HG02981 (cell line): ENCODE measurements at regions not wholly inside any gene's neighbourhood (a gene's known extent, or its start where the extent isn't known, plus 50 kb on each side); places are given as distances from the start of the nearest gene placed in this dataset.

Experiments used
- ATAC-seq: cut with Tn5 transposase; IDR thresholded peaks from one replicate; pipeline ENCODE4 v1.9.1; 2021; ENCODE audit warnings: mild to moderate bottlenecking, moderate library complexity; ENCODE audit not compliant: unreplicated experiment

DNA sequence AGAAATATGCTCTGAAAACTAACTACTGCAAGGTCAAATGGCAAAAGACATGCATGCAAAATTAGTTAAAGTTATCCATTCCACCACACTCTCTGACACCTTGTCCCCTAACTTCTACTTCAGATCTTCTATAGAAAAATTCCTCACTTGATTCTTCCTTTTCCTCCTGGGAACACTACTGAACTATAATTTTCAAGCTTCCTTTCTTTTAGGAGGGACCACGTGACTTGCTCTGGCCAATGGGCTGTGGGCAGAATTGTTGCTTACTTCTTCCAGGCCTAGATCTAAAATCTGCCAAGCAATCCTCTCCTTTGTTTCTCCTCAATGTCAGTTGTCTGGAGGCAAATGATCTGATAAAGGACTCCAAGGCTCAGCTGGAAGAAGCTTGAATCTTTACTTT, 441.0 kb downstream of the CDK5RAP2 start:
- no peak for ATAC-seq

DNA sequence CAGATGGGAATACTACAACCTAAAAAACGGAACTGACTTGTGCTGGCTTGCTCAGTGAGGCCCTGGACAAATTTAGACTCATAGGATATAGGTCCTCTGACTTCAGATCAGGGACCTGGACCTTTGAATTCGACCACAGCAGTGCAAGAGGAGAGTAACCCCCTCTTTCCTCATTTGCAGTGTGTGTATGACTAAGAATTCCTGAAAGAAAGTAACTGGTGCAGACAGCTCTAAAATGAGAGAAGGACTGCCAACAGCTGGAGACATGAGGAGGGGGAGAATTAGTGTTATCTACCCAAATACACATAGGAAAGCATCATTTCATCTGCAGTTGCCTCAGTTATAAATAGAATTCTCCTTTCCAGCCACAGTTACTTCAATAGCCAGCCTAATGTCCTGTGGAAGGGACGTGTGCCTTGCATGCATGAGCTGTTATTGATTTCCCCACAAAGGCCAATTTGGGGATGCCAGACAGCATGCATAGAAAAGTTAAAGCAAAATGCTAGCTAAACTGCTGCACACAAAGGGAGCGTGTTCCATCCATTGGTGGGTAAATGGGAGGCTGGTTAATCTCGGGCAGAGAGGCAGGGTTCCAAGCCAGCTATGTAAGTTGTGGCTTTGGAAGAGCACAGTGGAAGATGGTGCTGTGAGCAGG, 442.7 kb downstream of the CDK5RAP2 start:
- no peak for ATAC-seq

DNA sequence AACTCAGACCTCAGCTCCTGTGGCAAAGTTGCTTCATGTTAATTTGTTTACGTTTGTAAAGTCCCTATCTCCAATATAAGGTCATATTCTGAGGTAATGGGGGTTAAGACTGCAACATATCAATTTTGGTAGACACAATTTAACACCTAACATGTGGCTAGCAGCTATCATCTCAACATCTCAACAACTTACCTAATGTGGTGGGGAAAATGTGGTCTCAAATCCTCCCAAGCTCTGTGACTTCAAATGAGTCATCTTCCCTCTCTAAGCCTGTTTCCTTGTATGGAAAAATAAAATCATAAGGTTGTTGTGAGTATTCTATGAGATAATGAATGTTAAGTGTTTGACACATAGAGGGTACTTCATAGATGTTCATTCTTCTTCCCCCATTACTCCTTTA, 443.3 kb downstream of the CDK5RAP2 start:
- ATAC-seq: no peak

DNA sequence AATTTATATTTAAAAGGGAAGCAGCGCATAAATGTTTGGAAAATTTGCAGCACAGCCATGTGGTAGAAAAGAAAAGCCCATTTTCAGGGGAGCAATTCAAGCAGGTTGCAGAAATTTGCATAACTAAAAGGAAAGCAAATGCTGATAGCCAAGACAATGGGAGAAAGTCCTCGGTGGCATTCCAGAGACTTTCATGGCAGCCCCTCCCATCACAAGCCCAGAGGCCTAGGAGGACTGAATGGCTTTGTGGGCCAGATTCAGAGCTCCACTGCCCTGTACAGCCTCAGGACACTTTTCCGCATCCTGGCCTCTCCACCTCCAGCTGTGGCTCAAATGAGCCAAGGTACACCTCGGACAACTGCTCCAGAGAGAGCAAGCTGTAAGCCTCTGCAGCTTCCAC, 462.9 kb downstream of the CDK5RAP2 start:
- ATAC-seq: no peak

DNA sequence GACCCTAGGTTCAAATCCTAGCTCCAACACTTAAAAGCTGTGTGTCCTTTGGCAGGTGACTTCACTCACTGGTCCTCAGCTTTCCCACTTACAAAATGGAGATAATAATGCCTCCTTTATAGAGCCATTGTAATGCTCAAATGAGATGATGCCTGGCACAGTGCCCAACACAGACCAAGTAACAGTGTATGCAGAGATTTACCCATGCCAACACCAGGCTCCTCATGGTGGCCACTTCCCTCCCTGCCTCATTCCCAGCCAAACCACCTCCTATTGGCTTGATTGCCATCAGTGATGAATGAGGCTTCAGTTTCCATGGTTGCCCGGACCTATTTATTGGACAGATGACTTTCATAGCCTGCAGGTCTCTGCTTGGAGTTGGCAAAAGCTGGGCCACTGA, 469.4 kb downstream of the CDK5RAP2 start:
- no peak for ATAC-seq

DNA sequence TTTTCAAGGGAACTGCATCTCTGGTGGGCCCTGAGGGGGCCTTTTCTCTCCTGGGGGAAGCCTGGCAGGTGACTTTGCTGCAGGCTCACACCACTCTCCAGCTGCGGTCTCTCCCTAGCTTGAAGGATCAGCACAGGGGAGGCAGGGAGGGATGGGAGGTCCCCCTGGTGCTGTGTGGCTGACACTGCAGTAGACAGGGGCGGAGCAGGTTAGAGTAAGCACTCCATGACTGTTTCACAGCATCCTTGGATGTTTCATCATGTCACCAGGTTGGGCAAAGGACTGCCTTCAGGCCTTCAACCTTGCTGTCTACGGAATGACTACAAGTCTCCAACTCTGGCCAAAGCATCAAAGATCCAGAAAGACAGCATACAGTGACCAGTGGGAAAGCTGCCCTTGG, 470.7 kb downstream of the CDK5RAP2 start:
- ATAC-seq: no peak

DNA sequence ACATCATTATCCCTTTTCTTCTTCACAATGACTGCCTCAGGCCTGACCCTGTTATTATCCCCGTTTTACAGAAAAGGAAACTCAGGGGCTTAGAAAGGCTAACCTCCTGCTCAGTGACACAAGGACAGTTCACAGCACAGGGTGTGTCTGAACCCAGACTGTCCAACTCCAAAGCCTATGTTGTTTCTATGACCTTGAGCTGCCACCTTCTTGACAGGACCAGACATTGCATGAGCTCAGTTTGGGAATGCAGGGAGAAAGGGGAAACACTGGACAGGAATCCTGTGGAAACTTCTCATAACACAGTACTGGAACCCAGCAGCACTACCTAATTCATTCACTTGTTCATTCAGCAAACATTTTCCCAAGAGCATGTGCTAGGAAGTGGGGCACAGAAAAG, 472.8 kb downstream of the CDK5RAP2 start:
- no peak for ATAC-seq

DNA sequence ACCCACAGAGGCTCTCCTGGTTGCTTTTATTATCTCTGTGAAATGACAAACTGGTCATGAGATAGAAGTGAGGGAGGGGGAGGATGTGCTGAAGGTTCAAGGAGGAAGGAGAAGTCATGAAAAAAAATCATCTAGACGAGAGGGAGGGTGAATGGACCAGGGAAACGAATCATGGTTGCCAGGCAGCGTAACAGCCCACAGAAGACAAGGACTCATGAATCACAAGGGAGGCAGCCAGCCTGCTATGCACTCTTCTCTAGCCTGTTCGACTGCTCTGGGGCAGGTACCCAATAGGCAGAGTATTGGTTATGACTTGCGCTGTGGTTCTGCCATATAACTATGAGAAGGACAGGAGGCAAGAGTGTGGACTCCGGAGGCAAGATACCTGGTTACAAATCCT, 475.2 kb downstream of the CDK5RAP2 start:
- no peak for ATAC-seq

DNA sequence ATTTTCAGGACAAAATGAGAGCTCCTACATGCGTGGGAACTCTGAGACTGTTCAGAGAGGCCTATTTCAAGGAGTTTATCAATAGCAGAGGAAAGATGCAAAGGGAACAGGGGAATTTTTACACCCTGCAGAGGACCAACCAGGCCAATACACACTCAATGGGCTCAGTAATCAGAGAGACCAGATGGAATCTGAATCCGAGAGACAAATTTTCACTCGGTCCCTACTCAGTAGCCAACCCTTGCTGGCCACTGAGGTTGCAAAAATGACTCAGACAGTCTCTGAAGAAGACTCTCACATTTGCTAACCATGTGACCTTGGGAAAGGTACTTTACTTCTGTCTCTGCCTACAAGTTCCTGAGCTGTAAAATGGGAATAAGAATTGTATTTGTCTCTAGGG, 479.4 kb downstream of the CDK5RAP2 start:
- ATAC-seq: no peak

DNA sequence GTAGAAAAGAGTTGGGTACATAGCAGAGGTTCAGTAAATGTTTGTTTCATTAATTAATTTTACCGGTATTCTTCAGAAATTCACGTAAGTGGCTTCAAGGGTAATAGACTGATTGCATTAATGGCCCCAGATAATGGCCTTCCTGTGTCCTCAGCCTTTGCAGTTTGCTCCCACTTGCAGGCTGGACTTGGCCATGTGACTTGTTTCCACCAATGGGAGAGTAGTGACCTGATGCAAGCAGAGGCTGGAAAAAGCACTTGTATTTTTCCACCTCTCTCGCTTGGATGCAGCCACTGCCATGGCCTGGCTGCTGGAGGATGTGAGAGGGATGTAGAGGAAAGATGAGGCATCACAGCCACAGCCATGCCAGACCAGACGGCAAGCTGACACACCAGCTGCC, 480.9 kb downstream of the CDK5RAP2 start:
- ATAC-seq: no peak

DNA sequence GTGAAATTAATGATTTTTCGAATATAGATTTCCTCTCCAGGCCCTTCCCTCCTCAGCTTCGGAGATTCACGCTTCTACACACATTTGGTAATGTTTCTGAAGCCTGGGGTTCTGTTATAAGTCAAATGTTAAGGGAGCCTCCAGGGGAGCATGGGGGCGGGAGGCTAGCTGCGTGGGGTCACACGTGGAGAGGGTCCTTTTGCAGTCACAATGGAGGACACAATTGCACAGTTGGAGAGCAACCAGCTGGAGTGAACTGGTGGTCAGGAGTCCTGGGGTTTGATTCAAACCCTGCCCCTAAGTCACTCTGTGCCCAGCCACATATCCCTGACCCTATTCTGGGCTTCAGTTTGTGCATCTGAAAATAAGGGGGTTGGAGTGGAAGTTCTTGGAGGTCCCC, 481.4 kb downstream of the CDK5RAP2 start:
- no peak for ATAC-seq

DNA sequence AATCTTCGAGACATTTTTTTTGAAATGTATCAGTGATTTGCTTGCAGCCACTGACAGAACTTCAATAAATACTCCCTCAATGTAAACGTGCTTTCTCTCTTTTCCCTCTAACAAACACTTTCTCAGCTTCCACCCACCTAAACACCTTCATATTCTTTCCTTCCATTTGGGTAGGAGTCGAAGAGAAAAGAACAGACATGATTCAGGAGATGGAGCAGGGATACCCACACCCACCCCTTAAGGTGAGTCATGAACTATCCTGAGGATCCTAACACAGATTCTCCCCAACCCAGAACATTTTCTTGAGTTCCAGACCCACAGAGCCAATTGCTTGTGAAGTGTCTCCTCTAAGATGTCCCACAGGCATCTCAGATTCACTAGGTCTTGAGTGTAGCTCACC, 488.8 kb downstream of the CDK5RAP2 start:
- no peak for ATAC-seq

DNA sequence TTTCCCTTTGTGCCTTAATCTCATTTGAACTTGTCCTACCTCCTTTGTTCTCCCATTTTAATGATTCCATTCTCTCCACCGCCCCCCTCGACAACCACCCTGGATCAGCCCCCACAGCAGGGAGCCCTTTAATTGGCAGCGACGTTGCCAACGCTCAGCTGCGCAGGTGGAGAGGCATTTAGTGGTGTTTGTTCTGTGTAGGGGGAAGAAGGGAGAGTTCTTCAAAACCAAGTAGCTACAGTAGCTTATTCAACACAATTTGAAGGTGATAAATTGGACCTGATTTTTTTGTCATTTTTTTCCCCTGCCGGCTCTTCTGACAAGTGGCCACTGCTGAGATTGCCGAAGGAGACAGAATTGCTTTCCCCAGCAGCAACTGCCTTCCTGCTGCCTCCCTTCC, 499.1 kb downstream of the CDK5RAP2 start:
- ATAC-seq: no peak

DNA sequence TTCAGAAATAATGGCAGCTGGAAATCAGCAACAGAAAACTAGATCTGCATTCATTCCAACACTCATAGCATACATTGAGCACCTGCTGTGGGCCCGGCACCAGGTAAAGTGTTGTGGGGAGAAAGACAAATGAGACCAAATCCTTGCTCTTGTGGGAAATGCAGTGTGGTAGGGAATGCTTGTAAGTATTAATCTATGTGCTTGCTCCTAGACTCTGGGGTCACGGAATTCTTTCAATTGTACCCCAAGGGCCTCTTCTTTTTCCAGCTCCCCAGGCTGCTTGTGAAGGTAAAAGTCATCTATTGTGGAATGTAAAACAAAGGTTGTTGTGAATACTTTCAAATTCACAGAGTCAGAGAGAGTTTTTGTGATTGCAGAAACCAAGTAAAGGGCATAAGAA, 501.9 kb downstream of the CDK5RAP2 start:
- ATAC-seq: no peak

DNA sequence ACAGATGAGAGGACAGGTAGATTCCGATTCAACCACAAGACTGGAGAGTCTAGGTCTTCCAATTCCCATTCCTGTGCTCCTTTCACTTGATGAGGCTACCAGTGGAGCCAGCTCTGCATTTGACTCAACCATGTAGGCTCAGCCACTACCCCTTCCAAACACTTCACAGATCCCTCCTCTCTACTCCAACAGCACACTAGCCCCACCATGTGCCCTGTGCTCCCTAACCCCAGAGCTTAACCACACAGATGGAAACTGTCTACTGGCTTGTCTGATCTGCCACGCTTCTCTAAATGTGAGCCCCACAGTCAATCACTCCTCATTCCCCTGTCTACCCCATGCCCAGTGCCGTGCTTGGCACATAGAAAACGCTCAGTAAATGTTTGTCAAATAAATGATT, 508.2 kb downstream of the CDK5RAP2 start:
- no peak for ATAC-seq

DNA sequence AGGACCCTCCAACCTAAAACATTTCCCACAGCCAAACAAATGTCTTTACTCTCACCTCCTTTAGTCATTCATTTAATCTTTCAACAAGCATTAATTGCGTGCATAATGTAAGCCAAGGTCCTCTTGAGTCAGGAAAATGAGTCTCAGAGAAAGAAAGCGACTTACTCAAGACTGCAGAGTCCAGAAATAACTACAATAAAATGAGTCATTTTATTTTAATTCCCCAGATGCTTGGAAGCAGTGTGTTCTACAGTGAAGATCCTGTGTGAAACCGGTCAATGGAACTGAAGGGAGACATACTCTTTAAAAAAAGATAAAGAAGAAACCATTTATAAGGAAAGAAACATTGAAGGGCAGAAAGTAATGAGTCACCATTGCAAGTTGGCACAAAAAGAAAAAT, 513.7 kb downstream of the CDK5RAP2 start:
- ATAC-seq: no peak

DNA sequence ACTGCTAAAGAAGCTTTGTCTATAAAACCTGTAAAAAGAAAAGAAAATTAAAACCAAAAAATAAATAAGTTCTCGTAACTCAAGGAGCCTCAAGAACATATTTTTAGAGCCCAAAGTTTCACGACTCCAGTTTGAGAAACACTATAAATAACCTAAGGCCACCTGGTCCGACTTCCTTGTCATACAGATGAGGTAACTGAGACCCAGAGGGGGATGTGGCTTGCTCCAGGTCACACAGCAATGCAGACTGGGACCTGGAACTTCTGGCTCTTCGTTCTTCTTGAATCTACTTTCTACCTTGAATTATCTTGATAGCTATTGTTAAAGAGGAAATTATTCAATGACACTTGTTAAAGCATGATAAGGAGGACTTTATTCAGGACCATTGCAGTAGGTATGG, 514.8 kb downstream of the CDK5RAP2 start:
- ATAC-seq: no peak

DNA sequence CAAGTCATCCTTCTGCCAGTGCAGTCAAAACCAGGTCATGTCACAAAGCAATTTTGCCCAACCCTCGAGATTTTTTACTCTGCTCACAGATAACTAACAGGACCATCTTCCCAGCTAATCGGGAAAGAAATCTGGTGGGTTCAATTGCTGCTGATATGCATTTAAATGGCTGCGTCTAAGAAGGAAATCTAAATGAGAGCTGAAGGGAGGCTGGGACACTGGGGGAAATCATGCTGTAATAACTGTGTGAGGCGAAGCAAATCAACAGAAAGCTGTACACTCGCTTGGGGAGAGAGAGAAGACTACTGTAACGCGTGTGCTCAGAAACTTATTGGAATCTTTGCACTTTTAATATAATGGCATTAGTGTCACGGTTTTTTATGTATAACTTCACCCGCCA, 535.0 kb downstream of the CDK5RAP2 start:
- no peak for ATAC-seq

DNA sequence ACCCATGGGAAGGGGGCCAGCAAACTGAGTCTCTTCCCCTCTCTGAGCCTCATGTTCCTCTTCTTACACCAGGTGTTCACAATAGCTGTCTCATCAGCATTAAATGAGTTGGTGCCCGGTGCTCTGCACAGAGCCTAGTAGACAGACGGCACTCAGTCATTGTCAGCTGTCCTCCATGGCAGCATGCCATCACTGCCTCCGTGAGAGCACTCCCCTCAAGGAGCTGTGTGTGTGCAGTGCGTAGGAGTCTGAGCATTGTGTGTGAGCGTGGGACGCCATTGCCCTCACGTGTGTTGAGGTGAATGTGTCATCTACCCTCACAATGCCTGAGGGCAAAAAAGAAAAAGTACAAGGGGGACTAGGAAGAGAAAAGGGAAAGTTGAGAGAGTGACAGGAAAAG, 536.5 kb downstream of the CDK5RAP2 start:
- ATAC-seq: no peak

DNA sequence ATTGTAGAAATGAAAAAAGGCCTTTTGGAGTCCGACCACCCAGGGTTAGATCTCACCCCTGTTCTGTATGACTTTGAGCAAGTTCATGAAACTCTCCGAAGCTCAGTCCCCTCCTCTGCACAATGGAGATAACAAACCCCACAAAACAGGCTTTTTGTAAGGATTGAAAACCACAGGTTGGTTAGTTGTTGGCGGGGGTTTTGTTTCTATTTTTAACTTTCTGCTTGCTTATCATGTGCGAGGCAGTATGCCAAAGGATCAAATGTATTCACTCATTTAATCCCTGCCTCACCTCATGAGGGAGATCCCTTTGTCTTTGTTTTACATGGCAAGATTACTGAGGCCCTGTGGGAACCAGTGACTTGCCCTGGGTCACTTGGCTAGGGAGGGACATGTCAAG, 539.1 kb downstream of the CDK5RAP2 start:
- ATAC-seq: no peak

DNA sequence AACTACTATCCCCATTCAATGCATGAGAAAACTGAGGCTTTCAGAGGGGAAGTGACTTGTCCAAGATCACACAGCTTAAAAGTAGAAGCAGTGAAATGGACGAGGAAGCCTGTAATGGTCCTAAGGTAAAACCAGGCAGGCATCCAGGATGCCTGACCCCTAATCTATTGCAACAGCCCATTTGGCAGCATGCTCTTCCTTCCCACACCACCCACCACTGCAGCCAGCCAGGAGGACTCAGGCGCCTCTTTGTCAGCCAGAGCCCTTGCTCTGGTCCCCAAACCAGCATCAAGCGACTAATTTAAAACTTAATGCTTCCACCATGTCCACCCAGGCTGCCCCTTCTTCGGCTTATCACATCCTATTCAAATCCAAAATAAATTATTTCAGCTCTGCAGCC, 541.6 kb downstream of the CDK5RAP2 start:
- ATAC-seq: no peak

DNA sequence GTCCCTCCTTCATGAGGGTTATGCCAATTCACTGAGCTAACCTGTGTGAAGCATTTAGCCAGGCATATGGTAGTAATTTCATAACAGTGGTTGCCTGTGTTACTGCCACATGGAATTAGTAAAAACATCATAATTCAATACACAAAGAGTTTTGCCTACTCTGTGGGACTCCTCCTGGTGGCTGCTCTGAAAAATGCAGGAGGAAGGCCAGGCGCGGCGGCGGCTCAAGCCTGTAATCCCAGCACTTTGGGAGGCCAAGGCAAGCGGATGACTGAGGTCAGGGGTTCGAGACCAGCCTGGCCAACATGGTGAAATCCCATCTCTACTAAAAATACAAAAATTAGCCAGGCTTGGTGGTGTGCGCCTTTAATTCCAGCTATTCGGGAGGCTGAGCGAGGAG, 547.3 kb downstream of the CDK5RAP2 start:
- ATAC-seq: no peak

DNA sequence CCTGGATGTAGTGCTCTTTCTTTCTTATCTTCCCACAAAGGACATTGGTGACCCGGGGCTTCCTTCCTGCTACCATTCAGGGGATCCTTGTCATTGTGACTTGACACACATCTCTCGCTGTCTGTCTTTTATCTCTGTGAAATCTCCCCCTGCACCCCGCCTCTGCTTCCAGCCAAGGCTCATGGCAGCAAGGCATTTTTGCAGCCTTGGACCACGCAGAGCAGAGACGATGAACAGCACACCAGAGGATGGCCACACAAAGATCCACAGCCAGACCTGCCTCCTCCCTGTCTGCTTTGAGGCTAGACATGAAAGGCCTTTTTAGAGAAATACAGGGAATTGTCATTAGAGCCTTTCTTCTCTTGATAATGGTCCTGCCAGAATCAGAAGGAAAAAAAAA, 549.1 kb downstream of the CDK5RAP2 start:
- no peak for ATAC-seq

DNA sequence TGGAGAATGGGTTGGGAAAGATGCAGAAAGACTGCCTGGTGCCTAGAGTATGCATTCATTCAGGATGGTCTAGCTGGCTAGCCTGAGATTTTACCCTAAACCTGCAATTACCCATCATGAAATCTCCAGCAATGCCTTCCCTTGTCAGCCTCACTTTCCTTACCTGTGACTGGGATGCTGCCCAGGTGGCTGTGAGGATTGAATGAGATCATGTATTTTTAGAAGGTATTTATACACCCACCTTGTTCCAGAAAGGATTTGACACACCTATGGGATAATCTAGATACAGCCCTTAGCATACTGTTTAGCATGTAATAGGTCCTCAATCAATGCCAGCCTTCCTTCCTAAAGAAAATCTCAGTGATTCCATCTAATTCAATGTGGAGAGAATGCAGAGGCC, 561.4 kb downstream of the CDK5RAP2 start:
- ATAC-seq: no peak
